Activated naive CD4-positive, alpha-beta T cell treated with anti-CD3 and anti-CD28 coated beads, Interleukin-2, amount 50 U/mL, for 24 hours (primary cell): ENCODE measurements at regions not wholly inside any gene's neighbourhood (a gene's known extent, or its start where the extent isn't known, plus 50 kb on each side); places are given as distances from the start of the nearest gene placed in this dataset.

Experiments used
- H3K27ac Mint-ChIP-seq: one replicate; pipeline ENCODE4 v1.8.0; 2021; ENCODE audit warnings: mild to moderate bottlenecking, mixed read lengths
- H3K27me3 Mint-ChIP-seq: one replicate; pipeline ENCODE4 v1.8.0; 2021; ENCODE audit warnings: mixed read lengths
- H3K36me3 Mint-ChIP-seq: one replicate; pipeline ENCODE4 v1.8.0; 2021; ENCODE audit warnings: mixed read lengths
- H3K4me1 Mint-ChIP-seq: one replicate; pipeline ENCODE4 v1.8.0; 2021; ENCODE audit warnings: mixed read lengths
- H3K4me3 Mint-ChIP-seq: one replicate; pipeline ENCODE4 v1.8.0; 2021; ENCODE audit warnings: mild to moderate bottlenecking, mixed read lengths
- H3K9me3 Mint-ChIP-seq: one replicate; pipeline ENCODE4 v1.8.0; 2021; ENCODE audit warnings: mixed read lengths

- Mint-ChIP-seq H3K27ac (no peak overlapping the region), H3K4me1 (no peaks in the 10 kb centered on the region), H3K36me3 (no peaks in the 10 kb centered on the region), H3K27me3 (no peaks in the 10 kb centered on the region), H3K9me3 (no peaks in the 10 kb centered on the region), H3K4me3 (no peak overlapping the region)
Observed at GRCh38 chr1:193355178-193355577, 168.8 kb upstream of the B3GALT2 start.

GRCh38 chr1:193348769-193349535, 162.5 kb upstream of the B3GALT2 start:
- Mint-ChIP-seq H3K36me3 (no peaks in the 10 kb centered on the region), H3K9me3 (no peaks in the 10 kb centered on the region), H3K27me3 (no peaks in the 10 kb centered on the region), H3K4me1 (no peaks in the 10 kb centered on the region), H3K4me3 (no peak overlapping the region), H3K27ac (no peak overlapping the region)

DNA sequence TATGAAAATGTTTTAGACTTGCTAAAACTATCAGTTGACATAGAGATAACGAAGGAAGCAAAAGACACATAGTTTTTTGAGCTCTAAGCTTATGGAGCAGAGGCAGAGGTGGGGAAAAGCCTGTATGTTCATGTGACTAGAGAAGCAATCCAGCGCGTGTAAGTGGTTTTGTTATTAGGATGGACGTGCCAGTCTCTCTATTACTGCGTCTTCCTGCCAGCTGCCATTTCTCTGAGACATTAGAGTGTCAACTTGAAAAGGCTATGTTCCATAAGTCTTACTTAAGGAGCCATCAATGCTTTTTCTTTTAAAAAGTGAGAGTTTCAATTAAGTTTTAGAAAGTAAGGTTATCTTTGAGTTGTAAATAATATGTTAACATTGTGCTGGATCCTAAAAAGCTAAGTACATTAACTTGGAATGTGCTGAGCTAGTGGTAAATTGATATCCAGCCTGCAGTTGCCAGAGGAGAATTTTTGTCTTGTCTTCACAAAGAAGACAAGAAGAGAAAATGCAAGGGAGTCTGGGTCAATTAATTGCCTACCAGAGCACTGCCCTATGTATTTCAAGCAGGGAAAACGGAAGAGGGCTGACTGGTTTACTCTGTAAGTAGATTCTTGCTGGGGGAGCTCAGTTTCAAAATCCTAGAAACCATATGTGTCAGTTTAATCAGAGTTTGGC, 161.8 kb upstream of the B3GALT2 start:
- Mint-ChIP-seq H3K27ac (no peak overlapping the region), H3K9me3 (no peaks in the 10 kb centered on the region), H3K4me3 (no peak overlapping the region), H3K27me3 (no peaks in the 10 kb centered on the region), H3K36me3 (no peaks in the 10 kb centered on the region), H3K4me1 (no peaks in the 10 kb centered on the region)

DNA sequence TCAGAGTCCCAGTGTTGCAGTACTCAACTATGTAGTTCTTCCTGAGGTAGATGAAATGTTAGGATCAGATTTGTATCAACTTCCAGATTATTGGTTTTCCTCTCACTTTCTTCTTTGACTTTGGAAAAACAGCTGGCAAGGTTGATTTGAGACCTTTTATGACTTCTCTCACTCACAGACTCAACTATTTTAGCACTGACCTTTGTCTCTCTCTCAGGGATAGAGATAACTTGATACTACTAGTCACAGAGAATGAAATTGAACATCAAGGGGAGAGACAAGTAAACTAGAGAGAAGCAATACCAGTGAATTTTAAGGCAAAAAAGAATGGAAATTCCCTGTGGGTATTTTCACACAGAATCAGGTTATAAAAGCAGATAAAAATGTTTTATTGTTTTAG, 159.7 kb upstream of the B3GALT2 start:
- no peaks in the 10 kb centered on the region for H3K36me3 Mint-ChIP-seq
- no peaks in the 10 kb centered on the region for H3K4me1 Mint-ChIP-seq
- no peak overlapping the region for H3K27ac Mint-ChIP-seq
- H3K27me3 Mint-ChIP-seq = no peaks in the 10 kb centered on the region
- no peak overlapping the region for H3K4me3 Mint-ChIP-seq
- no peaks in the 10 kb centered on the region for H3K9me3 Mint-ChIP-seq

DNA sequence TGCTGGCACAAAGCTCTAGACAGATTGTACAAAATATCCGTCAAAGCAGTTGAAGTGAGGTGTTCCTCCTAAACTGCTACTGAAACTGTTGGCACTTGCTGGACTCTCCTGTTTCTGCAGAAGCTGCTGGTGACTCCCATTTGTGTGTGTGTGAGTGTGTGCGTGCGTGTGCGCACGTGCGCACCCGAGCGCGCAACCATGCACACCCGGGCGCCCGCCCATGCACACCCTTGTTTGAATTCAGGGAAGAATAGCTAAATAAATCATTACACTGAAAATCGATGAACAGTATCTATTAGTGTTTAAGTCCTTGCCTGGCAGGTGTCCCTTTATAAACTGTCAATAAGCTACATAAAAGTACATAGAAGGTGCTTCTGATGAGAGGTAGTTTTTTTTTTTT, 156.4 kb upstream of the B3GALT2 start:
- no peaks in the 10 kb centered on the region for H3K4me1 Mint-ChIP-seq
- no peak overlapping the region for H3K27ac Mint-ChIP-seq
- no peaks in the 10 kb centered on the region for H3K36me3 Mint-ChIP-seq
- no peaks in the 10 kb centered on the region for H3K9me3 Mint-ChIP-seq
- H3K4me3 Mint-ChIP-seq = no peak overlapping the region
- H3K27me3 Mint-ChIP-seq = no peaks in the 10 kb centered on the region

- no peaks in the 10 kb centered on the region for H3K9me3 Mint-ChIP-seq
- H3K27ac Mint-ChIP-seq = no peak overlapping the region
- H3K27me3 Mint-ChIP-seq = no peaks in the 10 kb centered on the region
- H3K36me3 Mint-ChIP-seq = no peaks in the 10 kb centered on the region
- no peaks in the 10 kb centered on the region for H3K4me1 Mint-ChIP-seq
- no peak overlapping the region for H3K4me3 Mint-ChIP-seq
Observed at GRCh38 chr1:193340331-193340730, 153.9 kb upstream of the B3GALT2 start.

DNA sequence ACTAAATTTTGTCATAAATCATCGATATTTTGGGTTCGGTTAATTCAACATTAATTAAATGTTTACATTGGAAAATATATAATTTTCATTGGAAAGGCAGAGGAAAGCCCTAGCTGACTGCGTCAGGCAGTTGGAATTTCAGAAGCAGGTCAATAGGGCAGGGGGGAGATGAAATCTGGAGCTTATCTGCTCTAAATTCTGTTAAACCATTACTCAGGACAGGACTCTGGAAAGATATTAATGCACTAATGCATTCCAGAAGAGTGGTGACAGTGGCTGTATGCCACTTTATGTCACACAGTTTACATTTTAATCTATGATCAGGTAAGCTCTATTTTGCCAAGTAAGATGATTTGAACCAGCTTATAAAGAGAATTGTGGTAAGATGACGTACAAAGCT, 153.0 kb upstream of the B3GALT2 start:
- Mint-ChIP-seq H3K27ac (no peak overlapping the region), H3K27me3 (no peaks in the 10 kb centered on the region), H3K36me3 (no peaks in the 10 kb centered on the region), H3K4me1 (no peaks in the 10 kb centered on the region), H3K4me3 (no peak overlapping the region), H3K9me3 (peaks cover 4% of the 10 kb centered on the region)

GRCh38 chr1:193338194-193338593, 151.8 kb upstream of the B3GALT2 start:
- H3K9me3 Mint-ChIP-seq = peaks cover 13% of the 10 kb centered on the region

GRCh38 chr1:193335806-193336428, 149.5 kb upstream of the B3GALT2 start:
- H3K36me3 Mint-ChIP-seq = peaks cover 9% of the 10 kb centered on the region
- H3K27ac Mint-ChIP-seq = no peak overlapping the region
- no peaks in the 10 kb centered on the region for H3K4me1 Mint-ChIP-seq
- H3K4me3 Mint-ChIP-seq = no peak overlapping the region
- H3K9me3 Mint-ChIP-seq = peaks cover 32% of the 10 kb centered on the region
- H3K27me3 Mint-ChIP-seq = no peaks in the 10 kb centered on the region

More at GRCh38 chr1:193338194-193338593, 151.8 kb upstream of the B3GALT2 start:
- Mint-ChIP-seq H3K36me3 (peaks cover 4% of the 10 kb centered on the region), H3K27me3 (no peaks in the 10 kb centered on the region), H3K27ac (no peak overlapping the region), H3K4me3 (no peak overlapping the region), H3K4me1 (no peaks in the 10 kb centered on the region)

- no peak overlapping the region for H3K4me3 Mint-ChIP-seq
Observed at GRCh38 chr1:193333166-193333565, 146.8 kb upstream of the B3GALT2 start.

DNA sequence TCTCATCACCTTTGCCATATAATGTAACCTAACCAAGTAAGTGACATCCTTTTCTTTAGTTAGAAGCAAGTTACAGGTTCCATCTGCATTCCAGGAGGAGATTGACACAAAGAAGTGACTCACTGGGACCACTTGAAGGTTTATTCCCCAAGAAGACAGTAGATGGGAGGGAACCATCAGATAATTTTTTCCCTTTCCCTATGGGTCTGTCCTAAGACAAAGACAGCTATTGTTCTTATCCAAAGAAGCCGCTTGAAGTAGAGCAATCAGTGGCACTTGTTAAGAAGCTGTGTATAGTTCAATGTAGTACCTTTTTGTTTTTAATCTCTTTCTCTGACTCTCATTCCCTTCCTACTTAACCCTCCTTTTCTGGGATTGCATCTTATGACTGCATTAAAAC, 139.9 kb upstream of the B3GALT2 start:
- no peaks in the 10 kb centered on the region for H3K4me1 Mint-ChIP-seq
- peaks cover 6% of the 10 kb centered on the region for H3K36me3 Mint-ChIP-seq
- H3K4me3 Mint-ChIP-seq = no peak overlapping the region
- H3K9me3 Mint-ChIP-seq = peaks cover 29% of the 10 kb centered on the region
- H3K27ac Mint-ChIP-seq = no peak overlapping the region
- no peaks in the 10 kb centered on the region for H3K27me3 Mint-ChIP-seq

More at GRCh38 chr1:193333166-193333565, 146.8 kb upstream of the B3GALT2 start:
- no peaks in the 10 kb centered on the region for H3K4me1 Mint-ChIP-seq
- no peak overlapping the region for H3K27ac Mint-ChIP-seq
- H3K27me3 Mint-ChIP-seq = no peaks in the 10 kb centered on the region
- peaks cover 44% of the 10 kb centered on the region for H3K9me3 Mint-ChIP-seq
- H3K36me3 Mint-ChIP-seq = peaks cover 10% of the 10 kb centered on the region

DNA sequence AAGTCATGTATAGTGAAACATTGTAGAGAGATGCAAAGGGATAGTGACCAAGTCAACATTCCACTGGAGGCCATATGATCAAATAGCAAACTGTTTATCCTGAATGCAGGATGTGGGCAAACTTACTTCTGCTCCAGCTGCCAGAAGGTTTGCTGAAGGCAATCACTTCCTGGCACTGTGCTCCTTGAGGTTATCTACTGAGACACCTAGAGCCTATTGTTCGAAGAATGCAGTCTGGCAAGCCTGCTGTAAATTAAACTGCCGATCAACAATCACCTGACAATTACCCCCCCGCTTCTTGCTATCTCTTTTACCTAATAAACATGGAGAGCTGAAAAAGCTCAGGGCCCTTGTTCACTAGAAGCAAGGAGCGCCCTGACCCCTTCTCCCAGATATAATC, 139.4 kb upstream of the B3GALT2 start:
- Mint-ChIP-seq H3K4me1 (no peaks in the 10 kb centered on the region), H3K4me3 (no peak overlapping the region), H3K36me3 (peaks cover 6% of the 10 kb centered on the region), H3K9me3 (peaks cover 26% of the 10 kb centered on the region), H3K27me3 (no peaks in the 10 kb centered on the region), H3K27ac (no peak overlapping the region)

DNA sequence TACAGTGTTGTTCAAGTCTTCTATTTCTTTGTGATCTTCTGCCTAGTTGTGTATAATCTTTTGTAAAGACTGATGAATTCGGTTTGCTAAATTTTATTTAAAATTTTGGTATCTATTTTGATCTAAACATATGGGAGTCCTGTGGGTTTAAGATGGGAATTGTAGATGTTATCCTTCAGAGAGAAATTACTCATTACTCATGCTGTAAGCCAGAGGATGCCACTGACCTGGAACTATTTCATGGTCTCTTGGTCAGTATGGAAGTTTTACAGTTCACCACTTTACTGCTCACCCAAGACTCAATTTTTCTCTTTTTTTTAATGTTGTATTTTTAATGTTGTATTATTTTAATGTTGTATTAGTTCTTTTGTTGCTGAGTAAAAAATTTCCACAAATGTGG, 138.6 kb upstream of the B3GALT2 start:
- H3K27me3 Mint-ChIP-seq = no peaks in the 10 kb centered on the region
- no peaks in the 10 kb centered on the region for H3K4me1 Mint-ChIP-seq
- H3K27ac Mint-ChIP-seq = no peak overlapping the region
- peaks cover 22% of the 10 kb centered on the region for H3K9me3 Mint-ChIP-seq
- peaks cover 6% of the 10 kb centered on the region for H3K36me3 Mint-ChIP-seq
- H3K4me3 Mint-ChIP-seq = no peak overlapping the region

- Mint-ChIP-seq H3K27me3 (no peaks in the 10 kb centered on the region), H3K36me3 (peaks cover 4% of the 10 kb centered on the region), H3K4me3 (no peak overlapping the region), H3K27ac (no peak overlapping the region), H3K4me1 (no peaks in the 10 kb centered on the region), H3K9me3 (peaks cover 16% of the 10 kb centered on the region)
Observed at GRCh38 chr1:193322211-193322610, 135.8 kb upstream of the B3GALT2 start.

DNA sequence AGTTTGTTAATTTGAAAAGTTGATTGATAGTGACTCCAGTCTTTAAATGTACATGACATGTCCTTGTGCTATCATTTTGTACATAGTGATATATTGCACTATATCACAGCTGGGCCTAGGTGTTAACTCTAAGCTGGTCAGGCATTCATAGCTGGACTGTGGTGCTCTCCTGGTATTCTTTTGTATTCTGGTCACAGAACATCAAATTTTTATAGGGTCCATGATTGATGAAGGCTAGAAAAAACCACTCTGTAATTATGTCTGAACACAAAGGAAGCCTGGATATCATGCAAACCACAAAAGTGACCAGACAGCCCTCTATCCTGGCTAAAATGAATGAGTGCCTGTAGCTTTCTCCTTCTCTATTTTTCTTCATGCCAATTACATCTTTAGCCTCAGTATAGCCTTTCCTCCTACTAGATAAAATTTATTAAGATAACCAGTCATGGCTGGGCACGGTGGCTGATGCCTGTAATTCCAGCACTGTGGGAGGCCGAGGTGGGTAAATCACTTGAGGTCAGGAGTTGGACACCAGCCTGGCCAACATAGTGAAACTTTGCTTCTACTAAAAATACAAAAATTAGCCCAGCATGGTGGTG, 134.9 kb upstream of the B3GALT2 start:
- H3K27ac Mint-ChIP-seq = no peak overlapping the region
- H3K36me3 Mint-ChIP-seq = peaks cover 4% of the 10 kb centered on the region
- H3K9me3 Mint-ChIP-seq = peaks cover 16% of the 10 kb centered on the region
- no peaks in the 10 kb centered on the region for H3K4me1 Mint-ChIP-seq
- H3K4me3 Mint-ChIP-seq = no peak overlapping the region
- no peaks in the 10 kb centered on the region for H3K27me3 Mint-ChIP-seq

DNA sequence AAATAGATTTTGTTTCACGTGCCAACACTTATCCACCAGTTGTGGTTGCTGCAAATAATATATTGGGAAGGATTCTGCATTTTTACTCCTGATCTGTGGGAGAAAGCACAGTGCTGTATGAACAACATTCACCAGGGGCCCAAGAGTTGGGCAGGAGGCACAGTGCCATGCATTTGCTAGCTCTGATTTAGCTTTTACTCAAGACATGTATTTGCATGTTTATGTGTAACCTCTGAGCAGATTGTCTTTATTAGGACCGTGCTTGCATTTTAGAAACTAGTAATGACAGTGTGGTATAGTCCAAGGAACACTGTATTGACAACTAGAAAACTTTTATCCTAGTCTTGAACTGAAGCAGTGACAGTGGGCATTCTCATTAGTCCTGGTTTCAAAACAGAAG, 133.9 kb upstream of the B3GALT2 start:
- H3K4me3 Mint-ChIP-seq = no peak overlapping the region
- peaks cover 12% of the 10 kb centered on the region for H3K9me3 Mint-ChIP-seq
- H3K4me1 Mint-ChIP-seq = no peaks in the 10 kb centered on the region
- peaks cover 4% of the 10 kb centered on the region for H3K36me3 Mint-ChIP-seq
- H3K27ac Mint-ChIP-seq = no peak overlapping the region
- H3K27me3 Mint-ChIP-seq = no peaks in the 10 kb centered on the region
